ENCODE measurements at regions not wholly inside any gene's neighbourhood (a gene's known extent, or its start where the extent isn't known, plus 50 kb on each side); places are given as distances from the start of the nearest gene placed in this dataset.

DNA sequence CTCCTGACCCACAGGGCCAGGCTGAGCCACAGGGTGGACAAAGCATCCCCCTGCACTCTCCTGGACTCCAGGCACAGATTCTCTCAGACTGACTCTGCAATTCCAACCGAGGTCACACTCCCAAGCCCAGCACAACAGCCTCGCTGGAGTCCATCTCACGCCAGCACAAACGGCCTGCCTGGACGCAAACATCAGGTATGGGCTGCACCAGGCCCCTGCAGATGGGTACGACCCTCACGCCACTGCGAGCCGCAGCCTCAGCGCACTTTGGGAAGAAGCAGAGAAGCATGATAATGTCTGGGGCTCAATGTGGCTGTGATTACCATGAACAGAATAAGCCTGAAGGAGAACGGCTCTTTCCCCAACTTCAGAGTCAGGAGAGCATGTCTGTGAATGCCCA, 66.4 kb upstream of the CFAP46 start:
- Histone ChIP-seq H3K27ac (peak overlapping the region; percentile 81), H3K4me3 (ENCODE audit: low read depth in 1 of 2, low read length in 1 of 2) (no peak overlapping the region), H3K4me1 (ENCODE audit: control insufficient read depth in 1 of 2, insufficient read depth in 1 of 2, low read depth in 1 of 2, low read length in 1 of 2) (peaks cover 45 to 46% of the 10 kb centered on the region in 2 experiments), H3K36me3 (no peaks in the 10 kb centered on the region), H3K27me3 (peaks cover 2% of the 10 kb centered on the region), H3K9me3 (no peaks in the 10 kb centered on the region)
- no peak for TF ChIP-seq CTCF (IDR thresholded peaks at IDR 0.05)

DNA sequence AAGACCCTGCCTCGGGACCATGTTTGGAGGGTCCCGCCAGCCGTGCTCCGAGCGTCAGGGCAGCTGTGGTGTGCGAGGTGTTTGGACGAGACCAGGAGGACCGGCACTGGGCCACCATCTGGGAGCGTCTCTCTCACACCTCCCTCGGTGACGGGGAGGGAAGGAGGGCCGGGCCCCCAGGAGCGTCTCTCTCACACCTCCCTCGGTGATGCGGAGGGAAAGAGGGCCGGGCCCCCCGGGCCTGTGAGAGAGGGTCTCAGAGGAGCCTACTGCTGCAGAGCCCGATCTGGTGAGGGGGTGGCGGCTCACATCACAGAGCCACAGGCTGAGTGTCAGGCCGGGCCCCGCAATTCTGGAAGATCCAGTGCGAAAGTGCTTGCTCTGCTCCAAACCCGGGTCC, 65.8 kb upstream of the CFAP46 start:
- Histone ChIP-seq H3K4me1 (ENCODE audit: control insufficient read depth in 1 of 2, insufficient read depth in 1 of 2, low read depth in 1 of 2, low read length in 1 of 2) (peaks cover 39 to 42% of the 10 kb centered on the region in 2 experiments), H3K36me3 (no peaks in the 10 kb centered on the region), H3K27ac (peak overlapping the region; percentile 81), H3K27me3 (peaks cover 7% of the 10 kb centered on the region), H3K9me3 (no peaks in the 10 kb centered on the region), H3K4me3 (ENCODE audit: low read depth in 1 of 2, low read length in 1 of 2) (no peak overlapping the region)
- no peak for TF ChIP-seq CTCF (IDR thresholded peaks at IDR 0.05)

DNA sequence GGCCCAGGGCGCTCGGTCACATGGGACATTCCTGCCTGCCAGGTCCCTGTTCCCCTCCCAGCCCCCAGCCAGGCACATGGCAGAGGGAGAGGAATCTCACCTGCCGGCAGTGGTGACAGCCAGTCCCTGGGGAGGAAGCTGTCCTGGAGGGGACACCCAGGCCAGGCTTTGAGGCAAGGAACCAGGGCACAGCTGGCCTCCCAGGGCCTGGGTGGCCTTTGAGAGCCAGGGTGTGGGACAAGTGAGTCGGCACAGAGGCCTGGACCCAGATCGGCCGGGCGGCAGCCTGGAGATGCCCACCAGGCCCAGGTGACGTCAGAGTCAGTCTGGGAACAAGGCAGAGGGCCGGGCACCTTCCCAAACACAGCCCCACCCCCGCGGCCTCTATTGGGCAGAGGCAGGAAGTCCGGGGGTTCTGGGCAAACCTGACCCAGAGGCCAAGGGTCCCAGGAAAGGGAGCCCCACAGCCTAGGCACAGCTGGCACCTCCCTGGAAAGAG, 65.0 kb upstream of the CFAP46 start:
- no peaks in the 10 kb centered on the region for H3K36me3 ChIP-seq
- peaks cover 14% of the 10 kb centered on the region for H3K27me3 ChIP-seq
- H3K27ac ChIP-seq: no peak overlapping the region
- H3K4me3 ChIP-seq (ENCODE audit: low read depth in 1 of 2, low read length in 1 of 2): no peak overlapping the region
- no peak for TF ChIP-seq CTCF (IDR thresholded peaks at IDR 0.05)
- H3K4me1 ChIP-seq (ENCODE audit: control insufficient read depth in 1 of 2, insufficient read depth in 1 of 2, low read depth in 1 of 2, low read length in 1 of 2): peaks cover 31 to 34% of the 10 kb centered on the region in 2 experiments
- H3K9me3 ChIP-seq: no peaks in the 10 kb centered on the region

- Histone ChIP-seq H3K27ac (no peak overlapping the region), H3K27me3 (peaks cover 15% of the 10 kb centered on the region), H3K4me3 (ENCODE audit: low read depth in 1 of 2, low read length in 1 of 2) (no peak overlapping the region), H3K9me3 (no peaks in the 10 kb centered on the region), H3K4me1 (ENCODE audit: control insufficient read depth in 1 of 2, insufficient read depth in 1 of 2, low read depth in 1 of 2, low read length in 1 of 2) (peaks cover 25 to 28% of the 10 kb centered on the region in 2 experiments), H3K36me3 (no peaks in the 10 kb centered on the region)
- TF ChIP-seq CTCF (IDR thresholded peaks at IDR 0.05): no peak
Measured at GRCh38 chr10:133006806-133007205, 64.4 kb upstream of the CFAP46 start.

DNA sequence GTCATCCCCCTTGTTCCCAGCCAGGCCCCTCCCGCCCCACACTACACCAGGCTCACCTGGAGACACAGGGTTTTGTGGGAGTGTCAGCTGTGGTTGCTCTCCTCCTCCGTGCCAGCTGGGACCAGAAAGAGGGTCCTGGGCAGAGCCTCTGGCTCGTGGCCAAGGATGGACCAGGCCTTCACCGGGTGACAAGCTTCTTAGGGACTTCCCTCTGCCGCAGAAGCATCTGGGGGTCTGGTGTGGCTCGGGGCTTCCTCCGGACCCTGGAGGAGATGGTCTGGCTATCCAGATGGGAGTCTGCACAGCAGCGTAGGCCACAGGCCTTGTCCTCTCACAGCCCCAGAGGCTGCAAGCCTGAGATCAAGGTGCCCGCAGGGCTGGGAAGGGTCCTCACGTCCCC, 63.8 kb upstream of the CFAP46 start:
- no peaks in the 10 kb centered on the region for H3K36me3 ChIP-seq
- no peaks in the 10 kb centered on the region for H3K9me3 ChIP-seq

More for the DNA sequence above, 63.8 kb upstream of the CFAP46 start:
- peaks cover 15% of the 10 kb centered on the region for H3K27me3 ChIP-seq
- peaks cover 20 to 22% of the 10 kb centered on the region in 2 experiments for H3K4me1 ChIP-seq (ENCODE audit: control insufficient read depth in 1 of 2, insufficient read depth in 1 of 2, low read depth in 1 of 2, low read length in 1 of 2)
- TF ChIP-seq CTCF (IDR thresholded peaks at IDR 0.05): no peak
- H3K4me3 ChIP-seq (ENCODE audit: low read depth in 1 of 2, low read length in 1 of 2): no peak overlapping the region
- H3K27ac ChIP-seq: no peak overlapping the region
